Heart left ventricle (tissue), 13 donors: ENCODE measurements at regions not wholly inside any gene's neighbourhood (a gene's known extent, or its start where the extent isn't known, plus 50 kb on each side); places are given as distances from the start of the nearest gene placed in this dataset.
A peak's percentile ranks its signal among the peaks of the same experiment; 100 is the strongest.

Experiments used
- CTCF ChIP-seq, 12 donors: fragments of 200-600 bp; sonication (generic) in 4 of 12; IDR thresholded peaks; one replicate each; pipeline versions ENCODE4 v1.5.0 to v1.8.0; 2018 to 2022; ENCODE audit warnings: antibody characterized with exemption in 12 of 12, mild to moderate bottlenecking in 5 of 12
- POLR2A ChIP-seq, 2 donors: fragments of 450-650 bp; IDR thresholded peaks; one replicate each; pipeline ENCODE4 v1.6.1; 2017; ENCODE audit warnings: antibody characterized with exemption in 2 of 2, mild to moderate bottlenecking in 2 of 2, moderate library complexity in 2 of 2
- donor health status: ischemic (EF 13 %, LVEDD 7.1; RV severe dilation, severe dysfunction).
- donor health status: DM: no; HTN: yes; CAD: no.
- donor health status: DM: no; HTN: no; CAD: no.
- donor health status: ischemic (EF 25% LVEDD 6.9; RV normal size, moderate dysfunction).
- donor health status: ischemic (EF 25% LVEDD 5.7; RV mildly dilated, moderate dysfunction).
- donor health status: ischemic (EF 35%, LVEDD 5.7; RV mildly dilated, moderate dysfunction).
- donor health status: nonischemic (EF 11% LVEDD 7.7; RV severe dilation, severe dysfunction).
- donor health status: DM: yes; HTN: yes; CAD: no.
- donor health status: PGD.
- donor health status: ischemic (EF 29% LVEDD 5.4; RV normal size, mild dysfunction).
- donor health status: nonischemic (EF 23%, LVEDD 6.1; RV moderate dilation, normal function).

GRCh38 chr21:32826329-32827167 lies 55.0 kb upstream of the PAXBP1 start:
- TF ChIP-seq POLR2A (IDR thresholded peaks at IDR 0.05) (no peak), CTCF (IDR thresholded peaks at IDR 0.05) (peak in 11 of 12 donors; percentile 4 to 59 (median 48))
